RWPE2 (cell line): ENCODE measurements at regions not wholly inside any gene's neighbourhood (a gene's known extent, or its start where the extent isn't known, plus 50 kb on each side); places are given as distances from the start of the nearest gene placed in this dataset.
A peak's percentile ranks its signal among the peaks of the same experiment; 100 is the strongest.

Experiments
- ATAC-seq: fragments of 200-7000 bp; cut with Tn5 transposase; 3 replicates; pipeline ENCODE4 v1.9.1; 2021; ENCODE audit warnings: low read depth
- DNase-seq: peaks from one replicate; pipeline ENCODE4 v3.0.0-alpha.2; 2020; ENCODE audit warnings: low spot score
- H3K27ac ChIP-seq: fragments of 450-650 bp; 2 replicates; pipeline ENCODE4 v1.5.1; 2017; ENCODE audit warnings: mild to moderate bottlenecking; ENCODE audit not compliant: poor library complexity, severe bottlenecking
- H3K27me3 ChIP-seq: fragments of 250-450 bp; sonication (Bioruptor Pico); 2 replicates; pipeline ENCODE4 v1.5.1; 2021; ENCODE audit warnings: mild to moderate bottlenecking, moderate library complexity; ENCODE audit not compliant: insufficient read depth, poor library complexity, severe bottlenecking
- H3K36me3 ChIP-seq: fragments of 250-450 bp; sonication (Bioruptor Pico); 2 replicates; pipeline ENCODE4 v1.5.1; 2020; ENCODE audit warnings: low read depth, mild to moderate bottlenecking, moderate library complexity
- H3K4me1 ChIP-seq: fragments of 250-450 bp; sonication (Bioruptor Pico); 2 replicates; pipeline ENCODE4 v1.5.1; 2021; ENCODE audit warnings: mild to moderate bottlenecking, moderate library complexity; ENCODE audit not compliant: insufficient read depth, poor library complexity, severe bottlenecking
- H3K4me3 ChIP-seq: fragments of 250-450 bp; sonication (Bioruptor Pico); 2 replicates; pipeline ENCODE4 v1.5.1; 2021; ENCODE audit warnings: mild to moderate bottlenecking, moderate library complexity; ENCODE audit not compliant: severe bottlenecking
- H3K9me3 ChIP-seq: fragments of 250-450 bp; sonication (Bioruptor Pico); 2 replicates; pipeline ENCODE4 v1.5.1; 2021; ENCODE audit warnings: mild to moderate bottlenecking, moderate library complexity; ENCODE audit not compliant: severe bottlenecking
- CTCF ChIP-seq: fragments of 450-650 bp; IDR thresholded peaks from one replicate; pipeline ENCODE4 v1.5.1; 2017; ENCODE audit warnings: mild to moderate bottlenecking, moderate library complexity; ENCODE audit not compliant: poor library complexity, severe bottlenecking

GRCh38 chr2:7419814-7420311 lies 502.7 kb downstream of the RNF144A start:
- DNase-seq = no peak
- no peaks in the 10 kb centered on the region for H3K9me3 ChIP-seq
- H3K27me3 ChIP-seq = peaks cover 4% of the 10 kb centered on the region
- H3K27ac ChIP-seq = no peak overlapping the region
- H3K4me1 ChIP-seq = no peaks in the 10 kb centered on the region
- ATAC-seq = no peak
- H3K4me3 ChIP-seq = no peak overlapping the region
- H3K36me3 ChIP-seq = no peaks in the 10 kb centered on the region
- no peak for TF ChIP-seq CTCF

GRCh38 chr2:7420530-7420929 lies 503.3 kb downstream of the RNF144A start:
- H3K9me3 ChIP-seq = no peaks in the 10 kb centered on the region
- no peak overlapping the region for H3K4me3 ChIP-seq
- no peak overlapping the region for H3K27ac ChIP-seq
- TF ChIP-seq CTCF = no peak
- no peaks in the 10 kb centered on the region for H3K4me1 ChIP-seq
- no peak for DNase-seq
- H3K36me3 ChIP-seq = no peaks in the 10 kb centered on the region
- peaks cover 7% of the 10 kb centered on the region for H3K27me3 ChIP-seq
- ATAC-seq = no peak

GRCh38 chr2:7424481-7424880 lies 507.3 kb downstream of the RNF144A start:
- H3K4me3 ChIP-seq = no peak overlapping the region
- ATAC-seq (no peak), DNase-seq (no peak)
- no peak overlapping the region for H3K27ac ChIP-seq
- no peaks in the 10 kb centered on the region for H3K36me3 ChIP-seq
- no peaks in the 10 kb centered on the region for H3K4me1 ChIP-seq
- H3K9me3 ChIP-seq = no peaks in the 10 kb centered on the region
- H3K27me3 ChIP-seq = peaks cover 3% of the 10 kb centered on the region
- TF ChIP-seq CTCF = no peak

GRCh38 chr2:7427293-7428060 lies 510.3 kb downstream of the RNF144A start:
- Histone ChIP-seq H3K27ac (no peak overlapping the region), H3K4me3 (no peak overlapping the region), H3K36me3 (no peaks in the 10 kb centered on the region), H3K27me3 (peaks cover 3% of the 10 kb centered on the region), H3K4me1 (no peaks in the 10 kb centered on the region), H3K9me3 (no peaks in the 10 kb centered on the region)
- ATAC-seq (0 out of 3 replicates have a peak, but pooled peaks have one; percentile 21), DNase-seq (no peak)
- TF ChIP-seq CTCF = peak; percentile 70
